Neural cell (in vitro differentiated cells): ENCODE measurements at regions not wholly inside any gene's neighbourhood (a gene's known extent, or its start where the extent isn't known, plus 50 kb on each side); places are given as distances from the start of the nearest gene placed in this dataset.

Experiments used
- H2AFZ ChIP-seq: fragments of 200-600, 300-800 bp; sonication (generic), shearing (Covaris generic); 2 replicates; pipeline ENCODE4 v1.6.0; 2014; ENCODE audit warnings: low read depth, mild to moderate bottlenecking, antibody characterized with exemption, low read length, moderate library complexity
- H3F3A ChIP-seq: fragments of 200-600 bp; shearing (Covaris generic); 2 replicates; pipeline ENCODE4 v1.6.1; 2016; ENCODE audit warnings: mild to moderate bottlenecking, moderate library complexity, mixed read lengths, antibody characterized with exemption, low read length; ENCODE audit not compliant: insufficient read depth, poor library complexity, severe bottlenecking
- H3K27ac ChIP-seq: fragments of 200-600, 300-800 bp; sonication (generic), shearing (Covaris generic); 2 replicates; pipeline ENCODE4 v1.5.1; 2014; ENCODE audit warnings: mild to moderate bottlenecking, low read length, moderate library complexity
- H3K27me3 ChIP-seq: fragments of 300-800, 200-600 bp; sonication (generic), shearing (Covaris generic); 2 replicates; pipeline ENCODE4 v1.6.0; 2014; ENCODE audit warnings: mild to moderate bottlenecking, low read depth, low read length, moderate library complexity; ENCODE audit not compliant: insufficient read depth
- H3K36me3 ChIP-seq: fragments of 300-800, 200-600 bp; sonication (generic), shearing (Covaris generic); 2 replicates; pipeline ENCODE4 v1.5.1; 2014; ENCODE audit warnings: mild to moderate bottlenecking, antibody characterized with exemption, low read length, moderate library complexity; ENCODE audit not compliant: insufficient read depth
- H3K4me2 ChIP-seq: fragments of 300-800, 200-600 bp; sonication (generic), shearing (Covaris generic); 2 replicates; pipeline ENCODE4 v1.6.0; 2014; ENCODE audit warnings: mild to moderate bottlenecking, low read length
- H3K4me3 ChIP-seq: fragments of 300-800, 200-600 bp; sonication (generic), shearing (Covaris generic); 2 replicates; pipeline ENCODE4 v1.5.1; 2014; ENCODE audit warnings: mild to moderate bottlenecking, low read length, moderate library complexity
- H3K79me2 ChIP-seq: fragments of 200-600 bp; shearing (Covaris generic); replicated peaks from 2 replicates; pipeline ENCODE4 v1.6.0; 2014; ENCODE audit warnings: mild to moderate bottlenecking, low read length, moderate library complexity; ENCODE audit not compliant: insufficient read depth
- H3K9ac ChIP-seq: fragments of 300-800, 200-600 bp; sonication (generic), shearing (Covaris generic); 2 replicates; pipeline ENCODE4 v1.6.1; 2016; ENCODE audit warnings: mild to moderate bottlenecking, low read length, mixed read lengths
- H3K9me2 ChIP-seq: fragments of 200-600 bp; shearing (Covaris generic); 2 replicates; pipeline ENCODE4 v1.6.1; 2016; ENCODE audit warnings: mild to moderate bottlenecking, low read length, mixed read lengths; ENCODE audit not compliant: insufficient read depth
- H3K9me3 ChIP-seq: fragments of 200-600, 300-800 bp; sonication (generic), shearing (Covaris generic); 2 replicates; pipeline ENCODE4 v1.6.1; 2016; ENCODE audit warnings: mild to moderate bottlenecking, mixed run types, low read length, moderate library complexity, mixed read lengths
- H4K20me1 ChIP-seq: fragments of 200-600 bp; shearing (Covaris generic); 2 replicates; pipeline ENCODE4 v1.6.1; 2016; ENCODE audit warnings: mild to moderate bottlenecking, mixed run types; ENCODE audit not compliant: insufficient read depth
- EP300 ChIP-seq: fragments of 450-650 bp; conservative IDR thresholded peaks from 2 replicates; pipeline ENCODE4 v1.6.1; 2014; ENCODE audit warnings: antibody characterized with exemption, mild to moderate bottlenecking, moderate library complexity; ENCODE audit not compliant: poor library complexity, severe bottlenecking
- EZH2 ChIP-seq: fragments of 200-600, 300-800 bp; shearing (Covaris generic), sonication (generic); IDR thresholded peaks from 2 replicates; pipeline ENCODE4 v1.6.1; 2014; ENCODE audit warnings: antibody characterized with exemption, low read length, borderline replicate concordance, mild to moderate bottlenecking; ENCODE audit not compliant: insufficient read depth, poor library complexity, severe bottlenecking
- MXI1 ChIP-seq: fragments of 450-650 bp; conservative IDR thresholded peaks from 2 replicates; pipeline ENCODE4 v1.6.1; 2014; ENCODE audit warnings: antibody characterized with exemption, mild to moderate bottlenecking; ENCODE audit not compliant: poor library complexity, severe bottlenecking
- RAD21 ChIP-seq: fragments of 450-650 bp; conservative IDR thresholded peaks from 2 replicates; pipeline ENCODE4 v1.6.1; 2014; ENCODE audit warnings: antibody characterized with exemption, mild to moderate bottlenecking, moderate library complexity
- REST ChIP-seq: IDR thresholded peaks from 2 replicates; pipeline ENCODE4 v1.6.1; 2012; ENCODE audit warnings: borderline replicate concordance
- SMC3 ChIP-seq: fragments of 450-650 bp; conservative IDR thresholded peaks from 2 replicates; pipeline ENCODE4 v1.6.1; 2014; ENCODE audit warnings: antibody characterized with exemption, mild to moderate bottlenecking, moderate library complexity; ENCODE audit not compliant: poor library complexity
- TAF1 ChIP-seq: IDR thresholded peaks from 2 replicates; pipeline ENCODE4 v1.6.1; 2012; ENCODE audit warnings: low read depth
- TF ChIP-seq, protein P1 (sequence below): fragments of 450-650 bp; IDR thresholded peaks from 2 replicates; pipeline ENCODE4 v1.5.1; 2014; ENCODE audit warnings: antibody characterized with exemption, mild to moderate bottlenecking, moderate library complexity; ENCODE audit not compliant: poor library complexity, severe bottlenecking

GRCh38 chr17:77894126-77894956, 64.2 kb upstream of the TNRC6C start:
- H3K79me2 ChIP-seq, result no peaks in the 10 kb centered on the region
- no peaks in the 10 kb centered on the region for H3K9me2 ChIP-seq
- no peaks in the 10 kb centered on the region for H3F3A ChIP-seq
- H3K36me3 ChIP-seq, result no peaks in the 10 kb centered on the region
- no peaks in the 10 kb centered on the region for H4K20me1 ChIP-seq
- TF ChIP-seq, protein P1, sequence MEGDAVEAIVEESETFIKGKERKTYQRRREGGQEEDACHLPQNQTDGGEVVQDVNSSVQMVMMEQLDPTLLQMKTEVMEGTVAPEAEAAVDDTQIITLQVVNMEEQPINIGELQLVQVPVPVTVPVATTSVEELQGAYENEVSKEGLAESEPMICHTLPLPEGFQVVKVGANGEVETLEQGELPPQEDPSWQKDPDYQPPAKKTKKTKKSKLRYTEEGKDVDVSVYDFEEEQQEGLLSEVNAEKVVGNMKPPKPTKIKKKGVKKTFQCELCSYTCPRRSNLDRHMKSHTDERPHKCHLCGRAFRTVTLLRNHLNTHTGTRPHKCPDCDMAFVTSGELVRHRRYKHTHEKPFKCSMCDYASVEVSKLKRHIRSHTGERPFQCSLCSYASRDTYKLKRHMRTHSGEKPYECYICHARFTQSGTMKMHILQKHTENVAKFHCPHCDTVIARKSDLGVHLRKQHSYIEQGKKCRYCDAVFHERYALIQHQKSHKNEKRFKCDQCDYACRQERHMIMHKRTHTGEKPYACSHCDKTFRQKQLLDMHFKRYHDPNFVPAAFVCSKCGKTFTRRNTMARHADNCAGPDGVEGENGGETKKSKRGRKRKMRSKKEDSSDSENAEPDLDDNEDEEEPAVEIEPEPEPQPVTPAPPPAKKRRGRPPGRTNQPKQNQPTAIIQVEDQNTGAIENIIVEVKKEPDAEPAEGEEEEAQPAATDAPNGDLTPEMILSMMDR, result no peak
- TF ChIP-seq TAF1 (no peak), RAD21 (no peak), EP300 (no peak), MXI1 (no peak), SMC3 (no peak), EZH2 (no peak)
- H3K4me3 ChIP-seq, result no peak overlapping the region
- no peak overlapping the region for H3K4me2 ChIP-seq
- no peaks in the 10 kb centered on the region for H3K27me3 ChIP-seq
- H3K9ac ChIP-seq, result no peak overlapping the region
- H2AFZ ChIP-seq, result no peak overlapping the region
- no peaks in the 10 kb centered on the region for H3K9me3 ChIP-seq
- H3K27ac ChIP-seq, result no peak overlapping the region

GRCh38 chr17:77897741-77898301, 60.7 kb upstream of the TNRC6C start:
- no peaks in the 10 kb centered on the region for H3K36me3 ChIP-seq
- H3F3A ChIP-seq, result no peaks in the 10 kb centered on the region
- H3K9me3 ChIP-seq, result no peaks in the 10 kb centered on the region
- no peaks in the 10 kb centered on the region for H3K9me2 ChIP-seq
- TF ChIP-seq SMC3 (no peak), EP300 (no peak), TAF1 (no peak)
- H3K9ac ChIP-seq, result no peak overlapping the region
- H3K4me3 ChIP-seq, result no peak overlapping the region
- no peaks in the 10 kb centered on the region for H3K27me3 ChIP-seq
- no peaks in the 10 kb centered on the region for H3K79me2 ChIP-seq
- H2AFZ ChIP-seq, result no peak overlapping the region
- H3K27ac ChIP-seq, result no peak overlapping the region
- no peaks in the 10 kb centered on the region for H4K20me1 ChIP-seq
- no peak overlapping the region for H3K4me2 ChIP-seq

GRCh38 chr17:77898521-77899434, 59.7 kb upstream of the TNRC6C start:
- no peaks in the 10 kb centered on the region for H3K79me2 ChIP-seq
- H3K36me3 ChIP-seq, result no peaks in the 10 kb centered on the region
- no peaks in the 10 kb centered on the region for H3F3A ChIP-seq
- peak overlapping the region; percentile 67 for H3K27ac ChIP-seq
- H3K4me3 ChIP-seq, result no peak overlapping the region
- no peak overlapping the region for H3K4me2 ChIP-seq
- no peaks in the 10 kb centered on the region for H4K20me1 ChIP-seq
- H3K27me3 ChIP-seq, result no peaks in the 10 kb centered on the region
- TF ChIP-seq EP300 (no peak), RAD21 (peak; percentile 42), TAF1 (no peak), REST (no peak), EZH2 (no peak), SMC3 (peak; percentile 36), MXI1 (no peak)
- TF ChIP-seq, protein P1, result peak; percentile 33
- no peaks in the 10 kb centered on the region for H3K9me2 ChIP-seq
- H3K9me3 ChIP-seq, result no peaks in the 10 kb centered on the region
- no peak overlapping the region for H2AFZ ChIP-seq
- peak overlapping the region; percentile 44 for H3K9ac ChIP-seq
